Eye (tissue), 1 donor: ENCODE measurements at regions not wholly inside any gene's neighbourhood (a gene's known extent, or its start where the extent isn't known, plus 50 kb on each side); places are given as distances from the start of the nearest gene placed in this dataset.
"Not testable (repeated sequence)": the region's sequence is repeated elsewhere in the genome, so short reads cannot be mapped to it uniquely, and the experiment has no call there.

Experiments used
- DNase-seq: peaks from one replicate; pipeline ENCODE4 v3.0.0-alpha.2; 2015

GRCh38 chr14:104404922-104405321 lies 174.6 kb upstream of the C14orf180 start:
- DNase-seq = no peak

GRCh38 chr14:104405360-104406226 lies 174.0 kb upstream of the C14orf180 start:
- no peak for DNase-seq

GRCh38 chr14:104406831-104407230 lies 172.7 kb upstream of the C14orf180 start:
- DNase-seq = no peak

- no peak for DNase-seq
Measured at GRCh38 chr14:104416383-104416782, 163.2 kb upstream of the C14orf180 start.

- peak; percentile 55 for DNase-seq
Measured at GRCh38 chr14:104419865-104420505, 159.6 kb upstream of the C14orf180 start.

GRCh38 chr14:104420523-104420922 lies 159.0 kb upstream of the C14orf180 start:
- DNase-seq = not testable (repeated sequence)

- no peak for DNase-seq
Measured at GRCh38 chr14:104420990-104421389, 158.6 kb upstream of the C14orf180 start.

GRCh38 chr14:104421401-104421821 lies 158.2 kb upstream of the C14orf180 start:
- DNase-seq = no peak

- DNase-seq = peak; percentile 47
Measured at GRCh38 chr14:104421892-104422828, 157.4 kb upstream of the C14orf180 start.

- DNase-seq = peak; percentile 29
Measured at GRCh38 chr14:104422837-104423681, 156.5 kb upstream of the C14orf180 start.

- DNase-seq = peak; percentile 5
Measured at GRCh38 chr14:104423701-104424405, 155.7 kb upstream of the C14orf180 start.

GRCh38 chr14:104424406-104425072 lies 155.0 kb upstream of the C14orf180 start:
- DNase-seq = peak; percentile 89

GRCh38 chr14:104425171-104425681 lies 154.3 kb upstream of the C14orf180 start:
- DNase-seq = no peak

GRCh38 chr14:104425763-104426646 lies 153.6 kb upstream of the C14orf180 start:
- DNase-seq = no peak

- no peak for DNase-seq
Measured at GRCh38 chr14:104427131-104427851, 152.3 kb upstream of the C14orf180 start.

- DNase-seq = no peak
Measured at GRCh38 chr14:104428333-104428851, 151.2 kb upstream of the C14orf180 start.

- no peak for DNase-seq
Measured at GRCh38 chr14:104428860-104429259, 150.7 kb upstream of the C14orf180 start.

- DNase-seq = no peak
Measured at GRCh38 chr14:104429291-104429861, 150.2 kb upstream of the C14orf180 start.
